Progenitor cell of endocrine pancreas (in vitro differentiated cells): ENCODE measurements at regions not wholly inside any gene's neighbourhood (a gene's known extent, or its start where the extent isn't known, plus 50 kb on each side); places are given as distances from the start of the nearest gene placed in this dataset.
"Not testable (repeated sequence)": the region's sequence is repeated elsewhere in the genome, so short reads cannot be mapped to it uniquely, and the experiment has no call there.

ENCODE experiments used
- DNase-seq: peaks from one replicate; pipeline ENCODE4 v3.0.0; 2021; ENCODE audit warnings: low spot score; ENCODE audit not compliant: unreplicated experiment
- H3K27ac Mint-ChIP-seq: 2 replicates; pipeline ENCODE4 v1.8.0; 2021; ENCODE audit warnings: mild to moderate bottlenecking, moderate library complexity, mixed read lengths
- H3K27me3 Mint-ChIP-seq: 2 replicates; pipeline ENCODE4 v1.8.0; 2021; ENCODE audit warnings: mixed read lengths
- H3K36me3 Mint-ChIP-seq: 2 replicates; pipeline ENCODE4 v1.8.0; 2022; ENCODE audit warnings: mixed read lengths; ENCODE audit not compliant: insufficient read depth
- H3K4me1 Mint-ChIP-seq: 2 replicates; pipeline ENCODE4 v1.8.0; 2021; ENCODE audit warnings: low read depth, mixed read lengths
- H3K4me3 Mint-ChIP-seq: 2 replicates; pipeline ENCODE4 v1.8.0; 2021; ENCODE audit warnings: low read depth, mild to moderate bottlenecking, moderate library complexity, mixed read lengths
- H3K9me3 Mint-ChIP-seq: 2 replicates; pipeline ENCODE4 v1.8.0; 2021; ENCODE audit warnings: low read depth, mixed read lengths
- CTCF ChIP-seq: fragments of 200-600 bp; sonication (generic); IDR thresholded peaks from one replicate; pipeline ENCODE4 v1.5.0; 2021; ENCODE audit warnings: antibody characterized with exemption, mild to moderate bottlenecking; ENCODE audit not compliant: unreplicated experiment

GRCh38 chr5:163330723-163331668, 106.4 kb upstream of the CCNG1 start:
- no peak for TF ChIP-seq CTCF
- Mint-ChIP-seq H3K4me3 (no peak overlapping the region), H3K27me3 (no peaks in the 10 kb centered on the region), H3K4me1 (no peaks in the 10 kb centered on the region), H3K27ac (no peak overlapping the region), H3K9me3 (peaks cover 22% of the 10 kb centered on the region), H3K36me3 (no peaks in the 10 kb centered on the region)
- no peak for DNase-seq

- not testable (repeated sequence) for DNase-seq, H3K36me3 Mint-ChIP-seq, H3K27ac Mint-ChIP-seq, H3K27me3 Mint-ChIP-seq, H3K4me3 Mint-ChIP-seq, H3K4me1 Mint-ChIP-seq
- peaks cover 22% of the 10 kb centered on the region for H3K9me3 Mint-ChIP-seq
These were observed 101.3 kb upstream of the CCNG1 start for GRCh38 chr5:163336074-163336473.

GRCh38 chr5:163339148-163339547, 98.2 kb upstream of the CCNG1 start:
- H3K4me1 Mint-ChIP-seq: no peaks in the 10 kb centered on the region
- peaks cover 19% of the 10 kb centered on the region for H3K9me3 Mint-ChIP-seq
- no peaks in the 10 kb centered on the region for H3K27me3 Mint-ChIP-seq
- H3K36me3 Mint-ChIP-seq: no peaks in the 10 kb centered on the region
- TF ChIP-seq CTCF: no peak
- no peak overlapping the region for H3K27ac Mint-ChIP-seq
- DNase-seq: no peak
- no peak overlapping the region for H3K4me3 Mint-ChIP-seq

- not testable (repeated sequence) for H3K27me3 Mint-ChIP-seq, DNase-seq, H3K4me1 Mint-ChIP-seq, H3K36me3 Mint-ChIP-seq, H3K4me3 Mint-ChIP-seq, H3K9me3 Mint-ChIP-seq, H3K27ac Mint-ChIP-seq
These were observed 97.0 kb upstream of the CCNG1 start for GRCh38 chr5:163340378-163340777.

GRCh38 chr5:163342306-163342705, 95.1 kb upstream of the CCNG1 start:
- DNase-seq: no peak
- Mint-ChIP-seq H3K9me3 (peaks cover 3% of the 10 kb centered on the region), H3K4me3 (no peak overlapping the region), H3K4me1 (no peaks in the 10 kb centered on the region), H3K27me3 (no peaks in the 10 kb centered on the region), H3K36me3 (no peaks in the 10 kb centered on the region), H3K27ac (no peak overlapping the region)
- TF ChIP-seq CTCF: no peak

- no peaks in the 10 kb centered on the region for H3K4me1 Mint-ChIP-seq
- no peak for TF ChIP-seq CTCF
- no peaks in the 10 kb centered on the region for H3K36me3 Mint-ChIP-seq
- no peak for DNase-seq
- H3K27ac Mint-ChIP-seq: no peak overlapping the region
- no peaks in the 10 kb centered on the region for H3K27me3 Mint-ChIP-seq
- H3K9me3 Mint-ChIP-seq: peaks cover 3% of the 10 kb centered on the region
- no peak overlapping the region for H3K4me3 Mint-ChIP-seq
These were observed 92.2 kb upstream of the CCNG1 start for GRCh38 chr5:163345216-163345615.
